ENCODE measurements at regions not wholly inside any gene's neighbourhood (a gene's known extent, or its start where the extent isn't known, plus 50 kb on each side); places are given as distances from the start of the nearest gene placed in this dataset.

GRCh38 chr20:60837173-60837770 lies 414.8 kb upstream of the CDH4 start (continued):
- TF ChIP-seq CHD7 (IDR thresholded peaks at IDR 0.05; ENCODE audit: insufficient replicate concordance, low read length) = no peak
- TF ChIP-seq BCL11A (IDR thresholded peaks at IDR 0.05; ENCODE audit: low read depth in 2 of 2, low read length in 2 of 2) = no peak
- no peak for TF ChIP-seq KDM4A (IDR thresholded peaks at IDR 0.05; ENCODE audit: low read depth, low read length, severe bottlenecking)
- no peak for TF ChIP-seq NANOG (IDR thresholded peaks at IDR 0.05; ENCODE audit: insufficient read depth, low read depth, low read length, poor library complexity, severe bottlenecking)
- TF ChIP-seq FOSL1 (IDR thresholded peaks at IDR 0.05; ENCODE audit: insufficient read depth, low read depth, low read length) = no peak
- no peak for TF ChIP-seq SIRT6 (IDR thresholded peaks at IDR 0.05; ENCODE audit: low read length)
- TF ChIP-seq CEBPB (IDR thresholded peaks at IDR 0.05; ENCODE audit: low read depth, low read length) = no peak
- TF ChIP-seq TAF1 (IDR thresholded peaks at IDR 0.05; ENCODE audit: low read depth, low read length) = no peak

Measured in H1 (cell line).